ENCODE measurements at regions not wholly inside any gene's neighbourhood (a gene's known extent, or its start where the extent isn't known, plus 50 kb on each side); places are given as distances from the start of the nearest gene placed in this dataset.

DNA sequence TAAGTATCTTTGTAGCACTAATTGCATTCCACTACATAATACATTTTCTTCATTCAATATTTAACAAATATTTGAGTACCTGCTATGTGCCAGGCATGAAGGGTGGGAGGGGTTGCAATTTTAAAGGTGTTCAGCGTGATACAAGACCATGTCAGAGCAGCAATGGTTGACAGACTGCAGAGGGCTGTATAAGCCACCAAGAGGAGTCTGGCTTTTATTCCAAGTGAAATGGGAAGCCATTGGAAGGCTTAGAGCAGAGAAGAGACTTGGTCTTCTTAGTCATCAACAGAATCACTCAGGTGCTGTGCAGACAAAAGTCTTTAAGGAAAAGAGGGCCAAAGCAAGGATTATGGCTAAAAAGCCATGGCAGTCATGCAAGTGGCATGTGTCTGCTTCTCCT lies 360.8 kb upstream of the ARID1B start:
- DNase-seq (ENCODE audit: low spot score), result no peak

DNA sequence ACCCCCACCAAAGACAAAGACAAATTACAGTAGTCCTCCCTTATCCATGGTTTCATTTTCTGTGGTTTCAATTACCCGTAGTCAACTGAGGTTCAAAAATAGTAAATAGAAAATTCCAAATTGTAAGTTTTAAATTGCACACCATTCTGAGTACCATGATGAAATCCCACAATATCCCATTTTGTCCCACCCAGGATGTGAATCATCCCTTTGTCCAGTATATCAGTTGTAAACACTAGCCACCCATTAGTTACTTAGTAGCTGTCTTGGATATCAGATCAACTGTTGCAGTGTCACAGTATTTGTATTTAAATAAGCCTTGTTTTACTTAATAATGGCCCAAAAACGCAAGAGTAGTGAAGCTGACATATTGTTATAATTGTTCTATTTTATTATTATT lies 364.0 kb upstream of the ARID1B start:
- no peak for DNase-seq (ENCODE audit: low spot score)

DNA sequence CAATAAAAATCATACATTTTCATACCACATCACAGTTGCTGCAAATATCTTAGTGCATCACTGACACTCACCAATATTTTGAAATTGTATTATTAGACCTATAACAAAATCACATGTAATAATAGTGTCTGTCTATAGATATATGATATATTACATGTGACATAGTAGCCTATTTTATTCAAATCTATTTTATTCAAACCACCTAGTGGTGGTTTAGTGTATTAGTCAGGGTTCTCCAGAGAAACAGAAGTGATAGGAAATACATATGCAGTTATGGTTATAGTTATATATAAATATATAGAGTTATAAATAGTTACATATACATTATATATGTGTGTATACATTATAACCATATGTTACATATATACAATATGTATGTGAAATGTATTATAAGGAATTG lies 366.5 kb upstream of the ARID1B start:
- no peak for DNase-seq (ENCODE audit: low spot score)

DNA sequence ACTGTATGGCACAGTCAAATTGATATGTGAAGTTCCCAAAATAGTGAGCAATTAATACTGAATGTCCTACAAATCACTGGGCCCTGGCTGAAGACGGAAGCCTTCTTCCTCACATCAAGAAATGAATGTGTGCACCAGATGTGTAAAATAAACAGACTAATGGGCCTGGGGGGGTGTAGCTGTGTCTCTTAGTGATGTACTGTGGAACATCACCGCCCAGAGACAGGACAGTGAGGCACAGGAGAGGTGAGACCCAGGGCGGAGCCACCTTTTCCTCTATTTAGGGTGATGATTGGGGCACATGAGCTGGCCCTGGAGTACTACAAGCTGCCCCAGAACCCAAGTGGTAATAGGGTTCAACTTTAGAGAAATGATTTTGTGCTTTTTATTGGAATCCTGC lies 368.5 kb upstream of the ARID1B start:
- no peak for DNase-seq (ENCODE audit: low spot score)

DNA sequence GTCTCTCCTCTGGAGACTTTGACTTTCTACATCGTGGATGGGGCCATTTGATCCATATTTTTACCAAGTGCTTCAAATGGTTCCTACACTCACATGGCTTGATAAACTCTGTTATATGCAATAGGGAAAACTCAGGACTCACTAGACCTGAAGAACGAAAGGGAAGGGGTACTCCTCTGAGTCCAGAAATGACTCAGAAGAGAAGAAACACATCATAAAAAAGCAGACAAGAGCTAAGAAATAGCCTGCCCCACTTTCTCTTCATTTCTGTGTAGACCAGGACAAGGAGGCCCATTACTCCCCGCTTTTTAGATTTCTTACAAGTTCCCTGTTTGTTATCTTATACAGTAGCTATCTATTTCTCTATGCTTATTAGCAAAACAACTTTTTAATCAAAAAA lies 369.8 kb upstream of the ARID1B start:
- no peak for DNase-seq (ENCODE audit: low spot score)

DNA sequence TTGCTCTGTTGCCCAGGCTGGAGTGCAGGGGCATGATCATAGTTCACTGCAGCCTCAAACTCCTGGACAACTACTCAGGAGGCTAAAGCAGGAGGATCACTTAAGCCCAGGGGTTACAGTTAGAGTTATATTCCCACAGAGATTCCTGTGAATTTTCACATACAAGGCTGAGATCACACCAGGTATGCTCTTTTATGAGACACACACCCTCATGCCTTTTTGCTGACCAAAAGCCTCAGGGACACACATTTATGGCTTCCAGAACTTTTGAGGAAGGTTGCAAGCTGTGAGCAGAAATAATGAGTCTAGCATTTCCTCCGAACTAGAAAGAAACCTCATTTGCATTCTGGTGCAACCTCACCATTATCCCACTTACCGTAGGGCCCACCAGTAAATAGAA lies 370.5 kb upstream of the ARID1B start:
- no peak for DNase-seq (ENCODE audit: low spot score)

DNA sequence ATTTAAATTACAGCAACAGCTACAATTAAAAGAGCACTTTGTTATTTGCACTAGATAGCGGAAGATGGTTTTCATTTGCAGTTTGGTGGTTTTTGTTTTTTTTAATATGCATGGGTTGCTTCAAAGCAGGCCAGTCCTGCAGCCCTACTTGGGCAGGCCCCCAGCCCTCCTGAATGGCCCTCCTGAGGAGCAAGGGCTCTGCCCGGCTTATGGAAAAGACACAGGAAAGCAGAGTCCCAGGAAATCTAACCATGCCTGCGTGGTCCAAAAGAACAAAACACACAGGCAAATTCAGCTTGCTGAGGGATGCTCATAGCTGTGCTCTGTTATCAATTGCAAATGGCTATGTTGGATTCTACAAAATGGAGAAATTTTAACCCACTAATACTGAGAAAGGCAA lies 371.1 kb upstream of the ARID1B start:
- DNase-seq (ENCODE audit: low spot score), result no peak

DNA sequence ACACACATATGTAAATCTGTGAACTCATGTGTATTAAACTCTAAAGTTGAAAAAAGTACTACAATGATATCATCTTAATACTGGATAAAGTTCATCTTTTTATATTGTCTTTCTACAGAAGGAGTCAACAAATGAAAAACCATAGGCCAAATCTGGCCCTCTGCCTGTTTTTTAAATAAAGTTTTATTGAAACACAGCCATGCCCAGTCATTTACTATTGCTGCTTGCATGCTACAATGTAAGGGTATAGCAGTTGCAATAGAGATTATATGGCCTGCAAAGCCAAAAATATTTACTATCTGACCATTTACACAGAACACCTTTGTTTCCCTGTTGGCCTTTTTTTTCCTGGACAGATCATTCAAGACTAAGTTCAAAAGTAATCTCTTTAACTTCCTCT lies 374.6 kb upstream of the ARID1B start:
- DNase-seq (ENCODE audit: low spot score), result no peak

DNA sequence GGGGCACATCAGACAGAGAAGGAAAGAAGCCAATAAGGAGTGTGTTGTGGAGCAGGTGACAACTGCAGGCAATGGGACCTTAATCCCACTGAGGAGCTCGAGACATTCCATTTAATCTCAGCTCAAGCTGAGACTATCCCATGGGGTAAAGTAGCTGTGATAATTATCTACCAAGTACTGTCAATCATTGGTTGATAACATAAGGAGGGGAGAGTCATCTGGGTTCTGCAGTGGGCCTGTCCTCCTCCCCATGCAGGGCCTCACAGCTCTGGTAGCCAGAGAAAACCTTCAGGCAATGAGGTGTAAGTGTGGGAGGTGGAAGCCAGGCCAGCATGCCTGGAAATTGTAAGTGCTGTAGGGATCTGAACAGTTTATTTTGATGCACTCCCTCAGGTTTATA lies 375.0 kb upstream of the ARID1B start:
- DNase-seq (ENCODE audit: low spot score), result peak; percentile 11

DNA sequence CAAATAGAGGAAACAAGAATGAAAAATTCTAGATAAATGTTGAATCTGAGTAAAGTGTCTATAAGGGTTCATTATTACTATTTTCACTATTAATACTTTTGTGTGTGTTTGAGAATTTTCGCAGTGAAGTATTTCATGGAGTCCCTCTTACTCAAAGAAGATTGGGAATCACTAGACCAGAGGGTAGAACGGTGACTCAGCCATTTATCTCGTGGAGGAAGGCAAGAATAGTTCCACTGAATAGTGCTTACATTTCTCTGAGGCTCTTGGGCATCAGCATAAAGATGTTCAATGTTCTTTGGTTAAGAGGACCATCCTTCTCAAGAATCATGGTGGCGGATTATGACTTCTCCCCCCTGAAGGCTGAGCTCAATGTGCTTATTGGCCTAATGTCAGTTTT lies 376.7 kb upstream of the ARID1B start:
- no peak for DNase-seq (ENCODE audit: low spot score)

DNA sequence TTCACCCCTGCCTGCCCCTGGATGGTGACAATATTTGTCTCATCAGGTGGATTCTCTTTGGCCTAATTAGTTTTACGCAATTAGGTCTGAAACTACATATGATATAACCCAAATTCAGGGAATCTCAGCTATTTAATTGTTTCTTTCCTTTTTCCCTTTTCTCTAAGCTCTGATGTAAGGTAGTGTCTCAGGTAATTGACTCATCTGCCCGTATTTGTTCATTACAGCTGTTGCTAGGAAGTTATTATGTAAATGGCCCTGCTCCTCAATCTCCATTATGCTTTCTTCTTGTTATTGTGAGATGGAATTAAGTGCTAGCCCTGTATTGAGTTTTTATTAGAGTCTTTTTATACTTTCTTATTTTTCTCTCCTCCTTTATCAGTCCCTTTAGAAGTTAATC lies 378.2 kb upstream of the ARID1B start:
- no peak for DNase-seq (ENCODE audit: low spot score)

DNA sequence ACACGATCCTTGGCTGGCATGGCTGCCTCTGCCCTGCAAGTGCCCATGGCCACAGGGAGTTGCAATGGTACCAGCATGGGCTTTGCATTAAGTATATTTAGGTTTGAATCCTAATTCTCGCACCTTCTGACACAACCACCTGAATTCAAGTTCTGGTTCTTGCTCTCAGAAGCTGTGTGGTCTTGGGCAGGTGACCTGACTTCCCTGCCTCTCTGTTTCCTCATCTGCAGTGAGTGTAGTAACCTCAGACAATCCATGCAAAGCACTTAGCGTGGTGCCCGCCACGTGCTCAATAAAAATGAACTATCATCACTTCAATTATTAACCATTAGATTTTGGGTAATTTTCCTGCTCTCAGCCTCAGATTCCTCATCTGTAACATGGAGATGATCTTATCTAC lies 378.8 kb upstream of the ARID1B start:
- DNase-seq (ENCODE audit: low spot score), result no peak

DNA sequence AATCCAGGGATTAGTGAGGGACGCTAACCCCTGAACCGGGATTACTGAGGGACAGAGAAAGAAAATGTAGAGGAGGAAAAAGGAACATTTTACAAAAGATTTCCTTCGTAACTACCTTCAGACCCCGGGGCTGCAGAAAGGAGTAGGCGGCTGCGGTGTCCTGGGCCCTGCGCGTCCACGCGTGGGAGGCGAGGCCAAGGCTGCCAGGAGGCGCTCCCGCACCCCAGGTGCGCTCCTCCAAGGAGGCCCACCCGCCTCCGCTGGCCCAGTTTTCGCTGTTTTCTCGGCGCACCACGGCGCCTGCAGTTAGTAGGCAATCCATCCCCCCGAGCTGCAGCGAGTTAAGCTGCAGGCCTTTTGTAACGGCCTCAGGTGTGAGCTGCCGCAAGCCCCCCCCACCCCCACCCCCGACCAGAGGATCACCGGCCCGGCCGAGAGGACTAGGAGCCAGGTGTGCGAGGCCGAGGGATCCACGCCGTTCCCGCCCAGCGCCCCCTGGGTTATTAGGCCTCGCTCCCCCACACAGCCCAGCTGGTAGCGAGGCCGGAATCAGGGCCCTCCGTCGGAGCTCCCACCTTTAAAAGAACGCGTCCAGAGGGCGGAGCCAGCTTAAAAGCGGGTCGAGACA lies 380.3 kb upstream of the ARID1B start:
- no peak for DNase-seq (ENCODE audit: low spot score)

DNA sequence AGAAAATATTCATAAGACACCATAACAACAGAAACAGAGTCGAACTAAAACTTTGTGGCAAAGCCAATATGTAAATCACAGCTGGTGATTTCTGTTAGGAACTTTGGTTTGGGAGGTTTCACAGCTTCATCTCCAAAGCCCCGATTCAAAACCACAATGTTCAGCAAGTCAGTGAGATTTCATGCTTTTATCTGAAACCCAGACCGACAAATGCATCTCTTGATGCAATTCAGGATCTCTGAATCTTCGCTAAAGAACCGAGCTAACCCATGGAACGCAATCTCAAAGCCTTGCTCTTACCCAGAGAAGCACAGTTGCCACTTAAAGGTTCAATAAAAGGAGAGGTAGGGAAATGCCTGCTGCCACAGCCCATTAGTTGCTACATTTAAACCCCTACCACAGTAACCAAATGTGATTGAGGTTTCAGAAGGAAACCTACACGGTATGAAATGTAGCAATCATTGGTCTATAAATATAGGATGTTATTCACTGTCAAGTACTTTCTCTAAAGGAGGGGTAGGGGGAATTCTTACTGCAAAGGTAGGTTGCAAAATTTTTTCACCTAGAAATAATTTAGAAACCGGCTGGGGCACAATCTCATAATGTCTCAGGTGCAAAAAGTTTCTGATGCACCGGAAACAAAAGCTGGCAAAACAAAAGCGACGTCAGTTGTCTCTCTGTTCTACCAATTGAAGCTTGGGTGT lies 381.0 kb upstream of the ARID1B start:
- no peak for DNase-seq (ENCODE audit: low spot score)

DNA sequence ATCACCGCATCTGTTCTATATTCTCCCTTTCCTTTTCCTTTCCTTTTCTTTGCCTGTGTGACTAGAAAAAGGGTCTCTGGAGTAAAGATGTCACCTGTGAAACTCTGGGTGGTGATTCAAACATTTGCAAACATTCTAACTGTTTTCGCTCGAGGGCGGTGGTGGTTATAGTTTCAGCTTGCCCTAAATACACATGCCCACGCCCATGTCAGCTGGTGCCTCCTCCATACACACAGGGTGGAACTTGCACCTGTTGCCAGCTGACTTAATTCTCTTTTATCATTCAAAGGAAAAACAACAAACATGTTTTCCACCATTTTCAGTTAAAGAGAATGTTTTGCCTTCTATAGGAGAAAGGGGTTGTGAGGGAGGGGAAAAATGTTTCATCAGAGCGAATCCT lies 381.9 kb upstream of the ARID1B start:
- no peak for DNase-seq (ENCODE audit: low spot score)

DNA sequence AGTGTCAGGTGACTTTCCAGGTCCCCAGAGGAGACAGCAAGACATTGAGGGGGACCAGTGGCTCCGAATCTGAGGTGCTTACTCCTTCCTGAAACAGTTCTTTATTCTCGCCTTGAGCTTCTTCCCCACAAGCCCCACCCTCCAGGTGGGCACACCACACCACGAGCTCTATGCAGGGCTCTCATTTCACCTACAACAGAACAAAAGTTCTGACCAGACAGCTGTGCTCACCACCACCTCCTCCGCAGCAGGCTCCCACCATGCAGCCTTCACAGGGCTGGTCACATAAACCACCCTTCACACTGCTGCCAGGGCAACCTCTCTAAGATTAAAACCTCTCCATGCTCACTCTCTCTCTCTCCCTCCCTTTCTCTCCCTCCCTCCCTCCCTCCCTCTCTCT lies 384.5 kb upstream of the ARID1B start:
- no peak for DNase-seq (ENCODE audit: low spot score)

DNA sequence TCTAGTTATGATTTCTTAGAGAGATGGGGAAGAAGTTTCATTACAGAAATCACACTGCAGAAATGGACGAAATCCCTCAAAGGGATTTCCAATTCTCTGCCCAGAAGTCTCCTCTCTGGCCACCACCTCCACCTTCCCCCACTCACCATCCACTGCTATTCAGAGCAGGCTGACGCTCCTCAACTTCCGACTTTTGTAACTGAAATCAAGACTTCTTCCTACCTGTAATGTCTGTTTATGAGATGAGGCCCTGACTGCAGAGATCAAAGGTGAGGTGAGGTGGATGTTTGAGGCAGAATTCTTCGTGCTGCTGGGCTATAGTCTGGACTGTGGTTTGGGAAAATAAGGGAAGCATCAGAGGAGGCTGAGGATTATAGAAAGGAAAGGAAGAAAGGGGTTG lies 385.2 kb upstream of the ARID1B start:
- no peak for DNase-seq (ENCODE audit: low spot score)

DNA sequence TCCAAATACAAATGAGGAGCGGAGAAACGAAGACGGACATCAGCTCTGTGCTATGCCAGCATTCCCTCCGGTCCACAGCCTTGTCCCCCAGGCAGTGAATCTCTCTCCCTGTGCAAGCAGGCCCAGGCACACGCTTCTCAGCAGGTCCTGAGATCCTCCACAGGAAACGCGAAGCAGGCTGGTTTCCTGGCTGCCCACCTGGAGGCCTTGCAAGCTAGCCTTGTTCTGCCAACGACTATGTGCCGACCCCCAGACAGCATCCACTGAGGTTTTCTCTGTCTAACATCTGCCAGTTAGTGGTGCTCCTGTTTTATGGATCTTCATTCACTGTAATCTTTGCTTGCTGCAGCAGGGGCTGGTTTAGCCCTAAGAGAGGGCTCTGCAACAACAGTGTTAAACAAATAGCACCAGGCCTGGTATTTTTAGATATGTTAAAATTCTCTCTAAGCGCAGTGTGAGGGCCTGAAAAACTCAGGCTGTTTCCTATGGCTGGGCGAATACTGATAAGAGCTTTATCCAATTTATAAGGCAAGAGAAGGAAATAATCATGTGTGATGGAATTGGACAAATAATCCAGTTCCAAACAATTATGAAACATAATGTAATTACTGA lies 386.0 kb upstream of the ARID1B start:
- DNase-seq (ENCODE audit: low spot score), result peak; percentile 14

DNA sequence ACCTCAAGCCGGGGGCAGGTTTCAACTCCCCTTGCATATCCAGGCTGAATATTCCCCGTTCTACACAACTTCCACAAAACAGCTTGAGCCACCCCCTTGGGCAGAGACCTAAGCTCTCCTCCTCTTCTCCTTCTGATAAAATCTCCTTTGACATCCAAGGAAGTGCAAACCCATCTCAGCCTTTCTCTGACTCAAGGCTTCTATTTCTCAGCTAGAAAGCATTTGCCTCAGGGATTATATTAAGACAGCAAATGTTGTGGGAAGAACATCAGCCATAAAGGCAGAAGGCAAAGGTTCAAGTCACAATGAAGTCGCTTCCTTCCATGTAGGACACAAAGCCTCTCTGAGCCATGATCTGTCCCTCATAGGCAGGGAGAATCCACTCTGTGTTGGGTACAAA lies 386.6 kb upstream of the ARID1B start:
- no peak for DNase-seq (ENCODE audit: low spot score)

DNA sequence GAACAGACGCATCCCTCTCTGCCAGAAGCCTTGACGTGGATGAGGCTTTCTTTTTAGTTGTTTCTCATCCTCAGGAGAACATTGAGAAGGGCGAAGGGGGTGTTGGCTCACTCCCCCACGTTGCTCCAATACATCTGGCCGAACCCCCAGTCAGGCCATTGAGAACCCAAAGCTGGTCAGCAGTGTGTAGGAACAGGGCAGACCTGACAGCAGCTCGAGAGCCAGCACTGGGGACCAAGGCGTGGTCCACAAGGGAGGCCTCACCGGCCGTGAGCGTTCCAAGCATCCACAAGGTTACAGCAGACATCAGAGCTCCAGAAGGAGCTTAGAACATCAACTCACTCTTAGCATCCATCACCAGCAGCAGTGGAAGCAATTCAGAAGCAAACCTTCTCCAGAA lies 387.9 kb upstream of the ARID1B start:
- no peak for DNase-seq (ENCODE audit: low spot score)

DNA sequence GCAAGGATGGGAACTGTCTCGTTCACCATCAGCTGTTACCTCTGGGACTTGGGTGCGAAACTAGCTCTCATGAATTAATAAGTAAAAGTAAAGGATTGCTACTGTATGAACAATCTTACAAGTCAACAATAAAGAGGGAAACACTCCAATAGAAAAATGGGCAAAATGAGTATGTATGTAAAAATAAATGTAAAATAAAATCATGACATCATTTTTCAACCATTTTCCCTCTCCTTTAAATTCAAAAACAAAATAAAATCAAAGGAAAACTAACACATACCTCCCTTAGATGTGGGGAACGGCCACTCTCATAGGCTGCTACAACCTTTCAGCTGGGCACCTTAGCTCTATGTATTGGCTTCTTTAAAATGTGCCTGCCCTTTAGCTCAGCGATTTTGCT lies 389.7 kb upstream of the ARID1B start:
- DNase-seq (ENCODE audit: low spot score), result no peak

DNA sequence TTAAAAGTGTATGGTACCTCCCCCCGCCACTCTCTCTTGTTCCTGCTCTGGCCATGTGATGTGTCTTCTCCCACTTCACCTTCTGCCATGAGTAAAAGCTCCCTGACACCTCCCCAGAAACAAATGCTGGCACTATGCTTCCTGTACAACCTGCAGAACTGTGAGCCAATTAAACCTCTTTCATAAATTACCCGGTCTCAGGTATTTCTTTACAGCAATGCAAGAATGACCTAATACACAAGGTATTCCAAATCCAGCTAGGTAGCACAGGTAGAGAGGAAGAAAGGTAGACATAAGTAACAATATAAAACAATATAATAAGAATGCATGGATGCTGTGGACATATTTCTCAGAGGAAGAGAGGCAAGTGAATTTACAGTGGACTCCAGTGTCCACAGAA lies 394.1 kb upstream of the ARID1B start:
- no peak for DNase-seq (ENCODE audit: low spot score)

All from SK-N-DZ (cell line).